OCI-LY1 (cell line): ENCODE measurements at regions not wholly inside any gene's neighbourhood (a gene's known extent, or its start where the extent isn't known, plus 50 kb on each side); places are given as distances from the start of the nearest gene placed in this dataset.

Experiments
- H2AFZ ChIP-seq: fragments of 200-600 bp; sonication (generic), shearing (Covaris generic); 2 replicates; pipeline ENCODE4 v1.6.0; 2014; ENCODE audit warnings: antibody characterized with exemption, mild to moderate bottlenecking, low read length
- H3F3A ChIP-seq: fragments of 200-600 bp; sonication (generic), shearing (Covaris generic); 2 replicates; pipeline ENCODE4 v1.6.0; 2014; ENCODE audit warnings: mild to moderate bottlenecking, antibody characterized with exemption, low read length, moderate library complexity; ENCODE audit not compliant: insufficient read depth
- H3K27ac ChIP-seq: fragments of 200-600 bp; sonication (generic); 2 replicates; pipeline ENCODE4 v1.5.1; 2014; ENCODE audit warnings: low read length, mixed run types, mild to moderate bottlenecking, low read depth; ENCODE audit not compliant: poor library complexity, severe bottlenecking
- H3K27me3 ChIP-seq: fragments of 200-600 bp; sonication (generic); 2 replicates; pipeline ENCODE4 v1.6.0; 2014; ENCODE audit warnings: antibody characterized with exemption, mild to moderate bottlenecking, low read length, moderate library complexity; ENCODE audit not compliant: insufficient read depth
- H3K36me3 ChIP-seq: fragments of 200-600 bp; sonication (generic); 2 replicates; pipeline ENCODE4 v1.6.1; 2014; ENCODE audit warnings: mild to moderate bottlenecking, antibody characterized with exemption, low read length, moderate library complexity, mixed read lengths; ENCODE audit not compliant: insufficient read depth
- H3K4me1 ChIP-seq: fragments of 200-600 bp; sonication (generic); 2 replicates; pipeline ENCODE4 v1.5.1; 2014; ENCODE audit warnings: mild to moderate bottlenecking, low read length, moderate library complexity; ENCODE audit not compliant: insufficient read depth, severe bottlenecking
- H3K4me2 ChIP-seq: fragments of 200-600 bp; sonication (generic), shearing (Covaris generic); 2 replicates; pipeline ENCODE4 v1.6.1; 2014; ENCODE audit warnings: low read length
- H3K4me3 ChIP-seq: fragments of 200-600 bp; sonication (generic); 2 replicates; pipeline ENCODE4 v1.5.1; 2014; ENCODE audit warnings: low read length, low read depth, mild to moderate bottlenecking, mixed read lengths; ENCODE audit not compliant: poor library complexity, severe bottlenecking
- H3K79me2 ChIP-seq: fragments of 200-600 bp; shearing (Covaris generic); 2 replicates; pipeline ENCODE4 v1.6.1; 2016; ENCODE audit warnings: mixed run types, low read length, mixed read lengths; ENCODE audit not compliant: insufficient read depth
- H3K9ac ChIP-seq: fragments of 200-600 bp; sonication (generic), shearing (Covaris generic); 2 replicates; pipeline ENCODE4 v1.6.1; 2014; ENCODE audit warnings: mild to moderate bottlenecking, low read length, mixed read lengths
- H3K9me2 ChIP-seq: fragments of 200-600 bp; sonication (generic), shearing (Covaris generic); 2 replicates; pipeline ENCODE4 v1.6.1; 2014; ENCODE audit warnings: low read depth, mild to moderate bottlenecking, low read length, mixed read lengths
- H3K9me3 ChIP-seq: fragments of 200-600 bp; shearing (Covaris generic); 2 replicates; pipeline ENCODE4 v1.6.1; 2014; ENCODE audit warnings: low read length, mixed read lengths
- H4K20me1 ChIP-seq: fragments of 200-600 bp; sonication (generic), shearing (Covaris generic); 2 replicates; pipeline ENCODE4 v1.6.0; 2016; ENCODE audit warnings: mild to moderate bottlenecking, low read length; ENCODE audit not compliant: insufficient read depth
- CTCF ChIP-seq: fragments of 200-600 bp; sonication (generic), shearing (Covaris generic); IDR thresholded peaks from 2 replicates; pipeline ENCODE4 v1.5.1; 2017; ENCODE audit warnings: mild to moderate bottlenecking, antibody characterized with exemption, low read length, moderate library complexity, mixed read lengths
- EZH2 ChIP-seq: fragments of 200-600 bp; sonication (generic), shearing (Covaris generic); IDR thresholded peaks from 2 replicates; pipeline ENCODE4 v1.8.0; 2017; ENCODE audit warnings: borderline replicate concordance, mixed run types, mild to moderate bottlenecking, antibody characterized with exemption, low read length, moderate library complexity, mixed read lengths

GRCh38 chr15:59821286-59821685 is 132.2 kb upstream of the BNIP2 start:
- no peak overlapping the region for H3K9ac ChIP-seq
- no peaks in the 10 kb centered on the region for H3K4me1 ChIP-seq
- H3F3A ChIP-seq, result no peaks in the 10 kb centered on the region
- no peaks in the 10 kb centered on the region for H3K9me2 ChIP-seq
- no peaks in the 10 kb centered on the region for H3K36me3 ChIP-seq
- no peak overlapping the region for H3K4me2 ChIP-seq
- TF ChIP-seq CTCF (no peak), EZH2 (no peak)
- H2AFZ ChIP-seq, result no peak overlapping the region
- H3K9me3 ChIP-seq, result no peaks in the 10 kb centered on the region
- H3K27me3 ChIP-seq, result no peaks in the 10 kb centered on the region
- no peaks in the 10 kb centered on the region for H4K20me1 ChIP-seq
- no peak overlapping the region for H3K27ac ChIP-seq
- no peak overlapping the region for H3K4me3 ChIP-seq
- no peaks in the 10 kb centered on the region for H3K79me2 ChIP-seq

- H3K9me2 ChIP-seq, result no peaks in the 10 kb centered on the region
- H3K27me3 ChIP-seq, result no peaks in the 10 kb centered on the region
- H3K4me1 ChIP-seq, result no peaks in the 10 kb centered on the region
- H3K27ac ChIP-seq, result no peak overlapping the region
- H3K79me2 ChIP-seq, result no peaks in the 10 kb centered on the region
- H4K20me1 ChIP-seq, result no peaks in the 10 kb centered on the region
- TF ChIP-seq EZH2, result no peak
- no peak for TF ChIP-seq CTCF
- no peaks in the 10 kb centered on the region for H3K9me3 ChIP-seq
- no peak overlapping the region for H3K4me2 ChIP-seq
- no peak overlapping the region for H2AFZ ChIP-seq
- no peaks in the 10 kb centered on the region for H3F3A ChIP-seq
- H3K9ac ChIP-seq, result no peak overlapping the region
- no peaks in the 10 kb centered on the region for H3K36me3 ChIP-seq
- H3K4me3 ChIP-seq, result no peak overlapping the region
These were observed 130.0 kb upstream of the BNIP2 start for GRCh38 chr15:59819092-59819491.

GRCh38 chr15:59818336-59818735 is 129.2 kb upstream of the BNIP2 start:
- Histone ChIP-seq H3K79me2 (no peaks in the 10 kb centered on the region), H3K9me3 (no peaks in the 10 kb centered on the region), H4K20me1 (no peaks in the 10 kb centered on the region), H3K9me2 (no peaks in the 10 kb centered on the region), H3K9ac (no peak overlapping the region), H3F3A (no peaks in the 10 kb centered on the region), H3K4me2 (no peak overlapping the region), H2AFZ (no peak overlapping the region), H3K4me1 (no peaks in the 10 kb centered on the region), H3K36me3 (no peaks in the 10 kb centered on the region), H3K27ac (no peak overlapping the region), H3K4me3 (no peak overlapping the region), H3K27me3 (no peaks in the 10 kb centered on the region)
- TF ChIP-seq EZH2 (no peak), CTCF (no peak)
